DOHH2 (cell line): ENCODE measurements at regions not wholly inside any gene's neighbourhood (a gene's known extent, or its start where the extent isn't known, plus 50 kb on each side); places are given as distances from the start of the nearest gene placed in this dataset.

Experiments
- CTCF ChIP-seq: fragments of 200-600 bp; sonication (generic); IDR thresholded peaks from one replicate; pipeline ENCODE4 v1.5.1; 2014; ENCODE audit warnings: antibody characterized with exemption, mild to moderate bottlenecking, low read depth, low read length; ENCODE audit not compliant: poor library complexity, severe bottlenecking
- EZH2phosphoT487 ChIP-seq: fragments of 200-600 bp; sonication (generic); IDR thresholded peaks from 2 replicates; pipeline ENCODE4 v1.6.1; 2017; ENCODE audit warnings: borderline replicate concordance, mild to moderate bottlenecking, antibody characterized with exemption, low read length, moderate library complexity, mixed read lengths

DNA sequence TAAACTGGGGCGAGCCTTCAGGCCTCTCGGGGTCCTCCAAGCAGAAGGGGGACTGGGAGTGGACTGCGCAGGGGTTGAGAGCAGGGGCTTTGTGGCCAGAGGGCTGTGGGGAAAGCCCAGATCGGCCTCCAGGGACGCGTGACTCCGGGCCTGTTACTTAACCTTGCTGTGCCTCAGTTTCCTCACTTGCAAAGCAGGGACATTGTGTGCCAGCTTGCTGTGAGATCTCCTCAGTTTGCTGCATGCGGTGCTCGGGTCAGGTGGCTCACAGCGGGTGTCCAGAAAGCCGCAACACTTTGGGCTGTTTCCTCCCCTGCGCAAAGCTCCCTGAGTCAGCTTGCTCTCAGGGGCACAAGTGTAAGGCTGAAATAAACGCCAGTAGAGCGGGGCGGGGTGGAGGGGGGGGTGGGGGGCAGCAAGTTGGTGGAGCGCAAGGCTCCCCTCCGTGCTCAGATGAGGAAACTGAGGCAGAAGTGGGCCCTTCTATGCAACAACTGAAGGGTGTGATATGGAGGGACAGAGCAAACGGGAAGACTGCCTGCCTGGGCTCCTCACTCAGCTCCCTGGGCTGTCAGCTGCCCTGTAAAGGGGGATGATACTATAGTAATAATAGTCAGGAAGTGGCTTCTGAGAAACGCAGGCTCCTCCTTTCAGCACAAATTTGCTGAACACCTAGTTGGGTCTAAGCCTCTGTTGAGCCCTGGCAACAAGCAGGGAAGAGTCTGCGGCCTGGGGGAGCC lies 101.0 kb downstream of the HMX1 start:
- TF ChIP-seq CTCF (no peak), EZH2phosphoT487 (no peak)
